Hepatocyte (in vitro differentiated cells): ENCODE measurements at regions not wholly inside any gene's neighbourhood (a gene's known extent, or its start where the extent isn't known, plus 50 kb on each side); places are given as distances from the start of the nearest gene placed in this dataset.

Source experiments
- CTCF ChIP-seq: fragments of 200-600 bp; sonication (generic); IDR thresholded peaks from 2 replicates; pipeline ENCODE4 v1.5.1; 2016; ENCODE audit warnings: antibody characterized with exemption, mild to moderate bottlenecking; ENCODE audit not compliant: poor library complexity
- EZH2 ChIP-seq: fragments of 200-600 bp; sonication (generic); IDR thresholded peaks from 2 replicates; pipeline ENCODE4 v1.6.1; 2016; ENCODE audit warnings: antibody characterized with exemption, mild to moderate bottlenecking, borderline replicate concordance
- EZH2phosphoT487 ChIP-seq: fragments of 200-600 bp; sonication (generic); IDR thresholded peaks from one replicate; pipeline ENCODE4 v1.6.1; 2018; ENCODE audit warnings: antibody characterized with exemption, mild to moderate bottlenecking, low read depth, moderate library complexity; ENCODE audit not compliant: unreplicated experiment, severe bottlenecking

- TF ChIP-seq CTCF (no peak), EZH2 (no peak), EZH2phosphoT487 (no peak)
Observed at GRCh38 chr7:109659261-109659660, 1089.6 kb downstream of the DNAJB9 start.
